HG03457 (cell line): ENCODE measurements at regions not wholly inside any gene's neighbourhood (a gene's known extent, or its start where the extent isn't known, plus 50 kb on each side); places are given as distances from the start of the nearest gene placed in this dataset.
"Not testable (repeated sequence)": the region's sequence is repeated elsewhere in the genome, so short reads cannot be mapped to it uniquely, and the experiment has no call there.

ENCODE experiments used
- ATAC-seq: cut with Tn5 transposase; IDR thresholded peaks from one replicate; pipeline ENCODE4 v1.9.1; 2021; ENCODE audit warnings: moderate number of reproducible peaks; ENCODE audit not compliant: unreplicated experiment

- ATAC-seq = no peak
Observed at GRCh38 chr10:53223851-53224250, 451.3 kb upstream of the MBL2 start.

DNA sequence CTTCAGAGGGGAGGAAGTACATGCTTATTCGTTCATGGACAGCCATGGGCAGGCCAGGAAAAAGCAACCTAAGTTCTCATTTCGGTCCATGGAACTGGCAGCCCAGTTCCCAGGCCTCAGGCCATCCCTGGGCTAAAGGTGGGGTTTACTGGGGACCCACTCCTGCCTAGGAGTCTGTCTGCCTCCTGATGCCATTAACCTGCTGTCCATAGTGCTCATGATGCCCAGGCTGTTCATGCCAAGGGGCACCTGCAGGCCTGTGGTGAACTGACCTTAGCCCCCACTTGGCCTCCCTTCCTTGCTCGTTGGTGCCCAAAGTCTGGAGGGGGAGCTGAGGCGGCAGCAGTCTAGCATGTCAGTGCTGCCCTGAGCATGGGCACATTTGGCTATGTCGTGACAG lies 450.2 kb upstream of the MBL2 start:
- ATAC-seq = no peak

DNA sequence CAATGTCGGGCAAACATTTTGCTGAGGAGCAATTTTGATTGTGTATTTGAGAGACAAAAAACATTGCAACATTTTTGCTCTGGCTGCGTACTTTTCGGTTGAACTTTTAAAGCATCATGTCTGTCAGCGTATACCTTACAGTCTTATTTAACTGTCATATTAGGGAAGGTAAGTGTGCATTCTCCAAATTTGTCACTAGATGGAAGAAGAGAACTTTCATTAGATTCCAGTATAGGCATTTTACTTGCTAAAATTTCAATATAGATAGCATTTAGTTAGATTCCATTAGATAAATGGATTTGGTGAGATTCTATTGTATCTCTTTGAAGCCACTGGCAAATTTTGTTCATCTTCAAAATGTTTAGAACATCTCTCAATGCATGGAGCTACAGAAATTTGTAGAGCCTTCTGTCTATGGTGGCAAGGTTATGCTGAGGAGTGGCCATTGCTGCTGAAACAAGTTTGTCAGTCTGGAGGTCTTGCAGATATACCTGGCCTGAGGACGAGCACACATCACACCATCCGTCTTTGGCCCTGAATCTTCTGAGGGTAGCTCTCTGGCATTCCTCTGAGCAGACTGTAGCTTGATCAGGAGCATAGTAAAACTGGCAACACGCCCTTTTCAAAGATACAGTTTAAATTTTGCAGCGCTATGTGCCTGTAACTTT lies 437.5 kb upstream of the MBL2 start:
- ATAC-seq = no peak

DNA sequence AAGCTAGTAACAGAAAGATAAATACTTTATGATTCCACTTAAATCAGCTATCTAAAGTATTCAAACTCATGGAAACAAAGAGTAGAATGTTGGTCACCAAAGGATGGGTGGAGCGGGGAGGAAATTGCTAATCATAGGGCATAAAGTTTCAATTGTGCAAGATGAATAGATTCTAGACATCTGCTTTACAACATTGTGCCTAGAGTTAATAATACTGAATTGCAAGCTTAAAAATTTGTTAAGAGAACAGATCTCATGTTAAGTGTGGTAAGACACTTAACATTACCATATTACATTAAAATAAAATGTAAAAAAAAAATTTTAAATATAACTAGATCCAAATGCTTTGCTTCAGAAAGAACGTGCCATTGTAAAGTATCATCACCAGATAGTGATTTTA lies 411.1 kb upstream of the MBL2 start:
- no peak for ATAC-seq

DNA sequence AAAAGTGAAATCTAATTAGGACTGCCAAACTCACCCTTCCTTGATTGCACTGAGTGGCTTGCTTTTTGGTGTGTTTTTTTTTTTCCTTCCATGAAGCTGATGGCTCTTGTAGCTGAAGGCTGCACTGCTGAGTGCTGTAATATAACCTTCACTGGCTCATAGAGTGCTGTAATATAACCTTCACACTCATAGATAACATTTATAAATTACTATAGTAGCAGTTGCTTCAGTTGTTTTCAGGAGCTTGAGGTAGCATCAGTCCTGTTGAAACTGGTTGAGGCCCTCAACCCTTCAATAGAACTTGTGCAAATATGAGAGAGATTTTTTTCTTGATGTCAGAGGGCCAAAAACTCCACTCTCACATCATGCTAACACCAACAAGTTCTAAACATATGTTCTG lies 404.9 kb upstream of the MBL2 start:
- no peak for ATAC-seq

DNA sequence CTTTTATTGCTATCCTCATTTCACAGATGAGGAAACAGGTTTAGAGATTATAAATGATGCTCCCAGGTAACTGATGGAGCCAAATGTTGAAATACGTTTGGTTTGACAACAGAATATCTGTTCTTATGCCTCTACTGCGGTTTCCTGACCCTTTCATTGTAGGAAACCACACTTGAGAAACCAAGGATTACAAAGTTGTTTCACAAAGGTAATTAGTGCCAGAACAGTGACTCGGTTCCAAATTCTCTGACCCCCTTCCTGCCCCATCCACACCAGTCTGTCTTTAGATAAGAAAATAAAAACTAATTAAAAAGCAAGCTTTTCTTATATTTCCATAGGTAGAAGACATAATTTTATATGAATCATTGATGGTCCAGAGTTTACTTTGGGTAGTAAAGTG lies 393.7 kb upstream of the MBL2 start:
- no peak for ATAC-seq

- no peak for ATAC-seq
Observed at GRCh38 chr10:53162856-53163255, 390.3 kb upstream of the MBL2 start.

DNA sequence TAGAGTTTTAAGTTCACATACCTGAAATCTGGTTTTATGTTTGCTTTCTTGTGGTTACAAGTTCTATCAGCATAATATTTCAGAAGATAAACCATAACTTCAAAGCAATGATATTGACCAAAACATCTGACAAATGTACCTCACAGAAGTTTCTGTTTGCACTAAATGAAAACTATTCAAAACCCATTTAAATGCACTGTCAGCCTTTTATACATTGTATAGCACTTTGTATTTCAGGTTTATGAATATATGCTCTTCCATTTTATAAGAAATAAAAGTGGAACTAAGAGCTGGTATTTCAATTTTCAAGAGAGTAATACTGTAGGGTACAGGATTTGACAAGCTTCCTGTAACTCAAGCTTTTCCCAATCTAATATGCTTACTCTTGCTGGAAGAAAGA lies 388.6 kb upstream of the MBL2 start:
- ATAC-seq = no peak

DNA sequence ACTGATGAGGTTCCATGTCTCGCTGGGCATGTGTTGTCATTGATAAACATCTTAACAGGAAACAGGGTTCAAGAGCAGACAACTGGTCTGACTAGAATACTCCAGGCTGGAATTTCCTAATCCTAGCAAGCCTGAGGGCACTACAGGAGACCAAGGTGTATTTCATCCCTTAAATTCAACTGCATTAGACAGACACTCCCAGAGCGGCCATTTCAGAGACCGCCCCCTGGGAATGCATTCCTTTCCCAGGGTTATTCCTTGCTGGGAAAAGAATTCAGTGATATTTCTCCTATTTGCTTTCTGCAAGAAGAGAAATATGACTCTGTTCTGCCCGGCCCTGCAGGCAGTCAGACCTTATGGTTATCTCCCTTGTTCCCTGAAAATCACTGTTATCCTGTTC lies 383.1 kb upstream of the MBL2 start:
- not testable (repeated sequence) for ATAC-seq

DNA sequence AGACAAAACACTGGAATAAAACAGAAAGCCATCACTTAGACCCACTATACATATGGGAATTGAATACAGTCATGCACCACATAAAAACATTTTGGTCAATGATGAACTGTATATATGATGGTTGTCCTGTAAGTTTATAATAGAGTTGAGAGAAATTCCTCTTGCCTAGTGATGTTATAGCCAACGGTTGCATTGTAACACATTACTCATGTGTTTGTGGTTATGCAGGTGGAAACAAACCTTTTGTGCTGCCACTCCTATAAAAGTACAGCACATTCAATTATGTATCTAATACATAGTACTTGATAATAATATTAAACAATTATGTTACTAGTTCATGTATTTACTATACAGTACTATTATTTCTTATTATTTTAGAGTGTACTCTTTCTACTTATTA lies 381.2 kb upstream of the MBL2 start:
- no peak for ATAC-seq

GRCh38 chr10:53140506-53140905 lies 367.9 kb upstream of the MBL2 start:
- ATAC-seq = no peak

- no peak for ATAC-seq
Observed at GRCh38 chr10:53135897-53136253, 363.3 kb upstream of the MBL2 start.

DNA sequence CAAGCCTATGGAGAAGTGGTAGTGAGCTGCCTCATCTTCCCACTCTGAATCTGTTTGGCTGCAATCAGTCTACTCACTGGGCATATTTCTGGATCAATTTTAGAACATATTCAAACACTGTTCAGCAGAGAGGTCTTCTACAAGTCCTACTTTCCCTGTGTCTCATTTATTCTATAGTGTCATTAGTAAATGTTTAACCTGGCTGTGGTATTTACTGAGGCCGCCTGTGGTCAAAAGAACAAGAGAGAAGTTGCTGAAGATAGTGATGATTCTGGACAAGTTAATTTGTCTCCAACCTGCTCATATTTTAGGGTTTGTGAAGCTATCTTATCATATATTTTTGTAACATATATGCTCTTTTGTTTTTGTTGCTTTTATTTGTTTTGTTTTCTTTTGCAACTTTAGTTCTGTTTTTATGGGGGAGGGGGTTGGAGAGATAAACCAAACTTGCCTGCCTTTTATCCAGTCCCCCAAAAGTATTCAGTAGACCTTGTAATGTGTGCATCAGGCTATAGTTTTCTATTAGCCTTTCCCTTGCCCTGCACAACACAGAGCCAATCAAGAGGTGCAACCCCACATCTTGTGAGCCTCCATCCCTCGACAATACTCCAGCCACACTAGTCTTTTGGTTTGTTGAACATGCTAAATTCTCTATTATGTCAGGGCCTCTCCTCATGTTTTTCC lies 362.8 kb upstream of the MBL2 start:
- ATAC-seq = peak; percentile 91

GRCh38 chr10:53134050-53134449 lies 361.5 kb upstream of the MBL2 start:
- ATAC-seq = no peak

- no peak for ATAC-seq
Observed at GRCh38 chr10:53130337-53130736, 357.8 kb upstream of the MBL2 start.

GRCh38 chr10:53127686-53128085 lies 355.1 kb upstream of the MBL2 start:
- ATAC-seq = no peak

- ATAC-seq = no peak
Observed at GRCh38 chr10:53123311-53123710, 350.7 kb upstream of the MBL2 start.

- ATAC-seq = no peak
Observed at GRCh38 chr10:53122281-53122680, 349.7 kb upstream of the MBL2 start.

DNA sequence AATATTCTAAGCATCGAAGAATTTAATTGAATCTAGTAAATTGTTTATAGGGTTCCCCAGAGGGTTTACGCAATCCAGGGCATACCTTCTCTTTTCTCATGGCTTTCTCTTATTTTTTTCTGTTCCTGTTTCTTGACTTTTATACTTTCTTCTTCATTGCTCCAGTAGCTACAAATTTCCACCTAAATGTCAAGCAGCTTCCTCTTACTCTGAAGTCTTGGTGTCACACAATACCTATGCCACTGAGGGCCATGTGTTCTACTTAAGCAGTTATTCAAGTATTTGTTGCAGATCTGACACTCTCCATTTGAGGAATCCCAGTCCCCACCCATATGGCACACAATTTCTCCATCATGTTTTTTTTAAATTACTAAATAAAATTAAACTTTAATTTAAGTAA lies 343.1 kb upstream of the MBL2 start:
- ATAC-seq = no peak

- no peak for ATAC-seq
Observed at GRCh38 chr10:53111529-53111928, 338.9 kb upstream of the MBL2 start.

GRCh38 chr10:53109320-53109719 lies 336.7 kb upstream of the MBL2 start:
- ATAC-seq = no peak

DNA sequence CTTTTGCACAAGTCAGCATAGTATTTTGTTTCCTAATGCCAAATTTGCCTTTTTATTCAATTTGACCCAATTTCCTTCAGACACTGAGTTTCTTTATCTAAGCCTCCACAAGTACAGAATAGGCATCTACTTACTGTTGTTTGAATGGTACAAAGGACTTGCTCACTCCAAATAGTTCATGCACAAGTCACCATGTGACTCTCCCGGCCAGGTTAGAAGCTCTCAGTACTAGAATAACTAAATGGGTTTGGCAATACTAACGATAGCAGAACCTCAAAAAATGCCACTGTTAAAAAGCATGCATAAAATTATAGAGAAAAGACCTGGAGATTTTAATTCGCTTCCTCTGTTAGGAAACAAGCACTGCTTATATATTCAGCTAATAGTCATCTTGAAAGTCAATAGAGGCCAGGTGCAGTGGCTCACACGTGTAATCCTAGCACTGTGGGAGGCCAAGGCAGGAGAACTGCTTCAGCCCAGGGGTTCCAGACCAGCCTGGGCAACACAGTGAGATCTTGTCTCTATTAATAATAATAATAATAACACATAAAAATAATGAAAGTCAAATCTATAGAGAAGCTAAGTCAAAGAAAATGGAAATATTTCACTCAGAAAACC lies 335.8 kb upstream of the MBL2 start:
- no peak for ATAC-seq

DNA sequence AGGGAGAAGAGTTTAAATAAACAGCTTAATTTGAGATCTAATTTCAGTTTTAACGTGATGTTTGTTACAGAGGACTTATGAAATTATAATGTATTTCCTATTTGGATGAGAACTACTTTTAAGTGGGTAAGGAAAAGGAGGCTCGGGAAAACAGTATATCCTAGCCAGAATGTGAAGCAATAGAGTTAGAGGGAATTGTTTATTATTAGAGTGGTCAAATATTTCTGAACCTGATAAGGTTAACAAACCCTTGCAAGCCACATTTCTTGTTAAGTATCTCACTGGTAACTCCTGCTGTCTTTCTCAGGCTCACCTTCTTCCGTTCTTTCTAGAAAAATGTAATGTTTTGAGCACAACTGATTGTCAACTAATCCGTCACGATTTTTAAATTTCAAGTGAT lies 335.1 kb upstream of the MBL2 start:
- ATAC-seq = no peak
